ENCODE measurements at regions not wholly inside any gene's neighbourhood (a gene's known extent, or its start where the extent isn't known, plus 50 kb on each side); places are given as distances from the start of the nearest gene placed in this dataset.
"Not testable (repeated sequence)": the region's sequence is repeated elsewhere in the genome, so short reads cannot be mapped to it uniquely, and the experiment has no call there.

DNA sequence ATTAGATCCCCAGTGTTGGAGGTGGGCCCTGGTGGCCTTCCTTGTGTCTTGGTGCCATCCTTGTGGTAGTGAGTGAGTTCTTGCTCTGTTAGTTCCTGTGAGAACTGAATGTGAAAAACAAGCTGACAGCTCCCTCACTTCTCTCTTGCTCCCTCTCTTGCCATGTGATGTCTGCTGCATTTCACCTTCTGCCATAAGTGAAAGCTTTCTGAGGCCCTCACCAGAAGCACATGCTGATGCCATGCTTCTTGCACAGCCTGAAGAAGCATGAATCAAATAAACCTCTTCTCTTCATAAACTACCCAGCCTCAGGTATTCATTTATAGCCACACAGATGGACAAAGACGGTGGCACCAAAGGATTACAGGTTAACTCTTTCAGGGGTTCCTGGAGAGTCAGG lies 166.1 kb upstream of the ETV3 start:
- Mint-ChIP-seq H3K4me3 (no peak overlapping the region), H3K27ac (no peak overlapping the region), H3K36me3 (ENCODE audit: insufficient read depth) (no peaks in the 10 kb centered on the region), H3K4me1 (ENCODE audit: low read depth in 2 of 2) (no peaks in the 10 kb centered on the region), H3K27me3 (peaks cover 5 to 37% of the 10 kb centered on the region in 2 donors), H3K9me3 (no peaks in the 10 kb centered on the region)
- no peak for DNase-seq
- no peak for ATAC-seq (replicated peaks)

DNA sequence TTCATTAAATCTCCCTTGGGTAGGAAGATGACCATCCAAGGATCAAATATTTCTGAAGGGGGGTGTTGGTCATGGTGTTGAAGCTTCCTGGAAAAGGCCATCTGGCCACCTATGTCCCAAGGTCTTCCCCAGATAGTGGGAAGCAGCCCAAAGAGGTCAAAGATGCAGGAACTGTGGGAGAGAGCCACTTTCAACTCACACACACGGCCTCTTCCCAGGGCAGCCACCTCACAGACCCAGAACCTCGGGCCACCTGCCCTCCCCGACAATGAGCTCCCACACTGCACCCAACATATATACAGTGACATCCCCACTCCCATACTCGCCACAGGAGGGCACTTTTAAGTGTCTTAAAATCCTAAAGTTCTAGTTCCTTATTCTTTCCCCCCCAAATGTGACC lies 164.5 kb upstream of the ETV3 start:
- Mint-ChIP-seq H3K36me3 (ENCODE audit: insufficient read depth) (no peaks in the 10 kb centered on the region), H3K9me3 (no peaks in the 10 kb centered on the region), H3K27ac (no peak overlapping the region), H3K4me3 (no peak overlapping the region), H3K4me1 (ENCODE audit: low read depth in 2 of 2) (no peaks in the 10 kb centered on the region), H3K27me3 (peaks cover 0 to 27% of the 10 kb centered on the region in 2 donors)
- DNase-seq (no peak), ATAC-seq (replicated peaks) (no peak)

DNA sequence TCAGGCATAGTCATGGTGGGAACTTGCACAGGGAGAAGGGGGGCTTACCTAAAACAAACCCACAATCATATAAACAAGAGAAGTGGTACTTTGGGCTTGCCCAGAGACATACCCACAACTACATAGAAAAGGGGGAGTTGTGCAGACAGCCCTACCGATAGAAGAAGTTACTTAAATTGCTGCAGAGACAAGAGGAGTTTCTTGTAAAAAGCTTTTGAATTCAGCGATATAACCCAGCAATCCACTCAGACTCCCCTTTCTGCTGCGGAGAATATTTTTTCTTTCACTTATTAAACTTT lies 164.0 kb upstream of the ETV3 start:
- H3K27ac Mint-ChIP-seq = no peak overlapping the region
- no peaks in the 10 kb centered on the region for H3K4me1 Mint-ChIP-seq (ENCODE audit: low read depth in 2 of 2)

DNA sequence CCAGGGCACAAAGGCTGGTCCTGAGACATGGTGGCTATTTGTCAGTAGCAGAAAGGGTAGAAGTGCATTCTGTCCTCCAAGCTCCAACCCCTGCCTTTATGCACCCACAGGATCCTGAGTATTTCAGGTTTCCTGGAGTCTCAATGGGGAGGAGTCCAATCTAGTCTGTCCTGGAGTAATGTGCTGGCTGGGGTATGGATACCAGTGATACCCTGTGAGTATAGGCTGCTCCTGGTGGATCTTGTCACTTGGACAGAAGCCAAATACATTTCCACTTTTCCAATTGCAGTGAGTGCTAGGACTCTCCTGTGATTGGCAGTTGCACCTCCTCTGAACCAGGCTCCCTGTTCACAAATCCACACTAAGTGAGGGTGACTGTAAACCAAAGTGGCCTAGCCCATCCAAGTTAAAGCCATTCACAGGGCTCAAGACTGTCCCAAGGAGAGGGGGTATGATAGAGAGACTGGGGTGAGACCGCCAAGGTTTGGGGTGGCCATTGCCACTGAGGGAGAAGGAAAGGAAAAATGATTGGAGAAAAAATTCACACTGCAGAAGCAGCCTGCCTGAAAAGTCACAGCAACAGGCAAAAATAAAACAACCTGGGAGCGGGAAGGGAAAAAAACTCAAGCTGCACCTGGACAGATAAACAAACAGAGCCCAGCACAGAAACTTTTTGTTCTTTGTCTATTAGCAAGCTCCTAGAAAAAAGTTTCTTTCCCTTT lies 163.4 kb upstream of the ETV3 start:
- H3K4me1 Mint-ChIP-seq (ENCODE audit: low read depth in 2 of 2) = no peaks in the 10 kb centered on the region
- H3K9me3 Mint-ChIP-seq = no peaks in the 10 kb centered on the region
- H3K36me3 Mint-ChIP-seq (ENCODE audit: insufficient read depth) = no peaks in the 10 kb centered on the region
- no peak overlapping the region for H3K27ac Mint-ChIP-seq
- H3K4me3 Mint-ChIP-seq = no peak overlapping the region
- peaks cover 9 to 27% of the 10 kb centered on the region in 2 donors for H3K27me3 Mint-ChIP-seq
- no peak for DNase-seq
- no peak for ATAC-seq (replicated peaks)

More for the DNA sequence above, 164.0 kb upstream of the ETV3 start:
- Mint-ChIP-seq H3K36me3 (ENCODE audit: insufficient read depth) (no peaks in the 10 kb centered on the region), H3K27me3 (peaks cover 4 to 27% of the 10 kb centered on the region in 2 donors), H3K9me3 (no peaks in the 10 kb centered on the region), H3K4me3 (no peak overlapping the region)
- no peak for ATAC-seq (replicated peaks)
- DNase-seq = no peak

DNA sequence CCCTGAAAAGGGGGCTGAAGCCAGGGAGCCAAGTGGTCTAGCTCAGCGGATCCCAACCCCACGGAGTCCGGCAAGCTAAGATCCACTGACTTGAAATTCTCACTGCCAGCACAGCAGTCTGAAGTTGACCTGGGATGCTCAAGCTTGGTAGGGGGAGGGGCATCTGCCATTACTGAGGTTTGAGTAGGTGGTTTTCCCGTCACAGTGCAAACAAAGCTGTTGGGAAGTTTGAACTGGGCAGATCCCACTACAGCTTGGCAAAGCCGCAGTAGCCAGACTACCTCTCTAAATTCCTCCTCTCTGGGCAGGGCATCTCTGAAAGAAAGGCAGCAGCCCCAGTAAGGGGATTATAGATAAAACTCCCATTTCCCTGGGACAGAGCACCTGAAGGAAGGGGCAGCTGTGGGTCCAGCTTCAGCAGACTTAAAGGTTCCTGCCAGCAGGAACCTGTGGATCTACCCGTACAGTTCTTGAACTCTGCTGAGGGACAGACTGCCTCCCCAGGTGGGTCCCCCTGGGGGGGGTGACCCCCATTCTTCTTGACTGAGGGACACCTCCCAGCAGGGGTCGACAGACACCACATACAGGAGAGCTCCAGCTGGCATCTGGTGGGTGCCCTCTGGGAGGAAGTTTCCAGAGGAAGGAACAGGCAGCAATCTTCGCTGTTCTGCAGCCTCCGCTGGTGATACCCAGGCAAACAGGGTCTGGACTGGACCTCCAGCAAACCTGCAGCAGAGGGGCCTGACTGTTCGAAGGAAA lies 156.4 kb upstream of the ETV3 start:
- peaks cover 58 to 83% of the 10 kb centered on the region in 2 donors for H3K27me3 Mint-ChIP-seq
- not testable (repeated sequence) for H3K27ac Mint-ChIP-seq; H3K36me3 Mint-ChIP-seq (ENCODE audit: insufficient read depth); DNase-seq; ATAC-seq (replicated peaks); H3K4me3 Mint-ChIP-seq; H3K9me3 Mint-ChIP-seq; H3K4me1 Mint-ChIP-seq (ENCODE audit: low read depth in 2 of 2)

DNA sequence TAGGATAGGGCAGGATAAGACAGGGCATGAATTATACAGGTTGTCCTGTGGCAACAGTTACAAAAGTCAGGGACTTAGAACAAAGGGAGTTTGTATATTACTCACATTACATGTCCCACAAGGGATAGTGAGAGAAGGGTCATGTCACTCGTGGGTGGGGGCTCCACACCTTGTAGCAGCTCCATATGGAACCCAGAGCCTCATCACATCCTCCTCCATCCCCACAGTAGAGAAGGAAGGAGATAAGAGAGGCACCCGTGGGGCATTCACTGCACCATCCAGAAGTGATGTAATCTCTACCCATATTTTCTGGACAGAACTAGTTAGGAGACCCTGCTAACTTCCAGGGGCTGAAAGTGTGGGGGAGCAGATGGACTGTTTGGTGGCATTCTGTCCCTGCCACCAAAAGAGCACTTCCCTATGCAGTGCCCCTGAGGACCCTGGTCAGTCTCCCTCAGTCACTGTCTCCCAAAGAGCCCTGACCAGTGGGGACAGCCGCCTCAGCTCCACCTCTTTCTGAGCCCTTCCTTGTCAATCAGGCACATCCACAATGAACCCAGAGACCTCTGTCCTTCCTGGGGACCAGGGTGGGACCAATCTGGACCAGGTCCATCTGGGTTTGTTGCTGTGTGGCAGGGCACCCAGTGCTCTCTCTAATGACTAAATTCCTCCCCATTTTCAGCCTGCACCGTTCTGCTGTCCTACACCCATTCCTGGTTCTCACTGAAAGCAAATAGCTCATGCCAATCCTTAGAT lies 154.8 kb upstream of the ETV3 start:
- no peak for ATAC-seq (replicated peaks)
- no peak overlapping the region for H3K27ac Mint-ChIP-seq
- no peaks in the 10 kb centered on the region for H3K9me3 Mint-ChIP-seq
- H3K27me3 Mint-ChIP-seq = peaks cover 74 to 90% of the 10 kb centered on the region in 2 donors
- H3K4me3 Mint-ChIP-seq = no peak overlapping the region
- no peaks in the 10 kb centered on the region for H3K36me3 Mint-ChIP-seq (ENCODE audit: insufficient read depth)
- DNase-seq = no peak
- no peaks in the 10 kb centered on the region for H3K4me1 Mint-ChIP-seq (ENCODE audit: low read depth in 2 of 2)

DNA sequence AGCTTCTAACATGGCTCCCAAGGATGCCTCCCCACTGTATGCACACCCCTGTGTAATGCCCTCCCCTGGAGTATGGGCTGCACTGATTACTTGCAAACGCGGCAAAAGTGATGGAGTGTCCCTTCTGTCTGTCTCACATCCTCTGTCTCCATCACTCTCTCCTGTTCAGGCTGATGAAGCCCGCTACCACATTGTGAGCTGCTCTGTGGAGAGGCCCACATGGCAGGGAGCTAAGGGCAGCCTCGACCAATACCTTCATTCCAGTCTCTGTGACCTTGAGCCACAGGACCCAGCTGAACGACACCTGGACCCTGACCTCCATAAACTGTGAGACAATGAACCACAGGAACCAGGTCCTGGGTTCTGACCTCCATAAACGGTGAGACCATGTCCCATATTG lies 154.1 kb upstream of the ETV3 start:
- no peaks in the 10 kb centered on the region for H3K4me1 Mint-ChIP-seq (ENCODE audit: low read depth in 2 of 2)
- H3K4me3 Mint-ChIP-seq = no peak overlapping the region
- H3K9me3 Mint-ChIP-seq = no peaks in the 10 kb centered on the region
- H3K27me3 Mint-ChIP-seq = peaks cover 79 to 92% of the 10 kb centered on the region in 2 donors
- ATAC-seq (replicated peaks) = no peak
- no peaks in the 10 kb centered on the region for H3K36me3 Mint-ChIP-seq (ENCODE audit: insufficient read depth)
- no peak overlapping the region for H3K27ac Mint-ChIP-seq
- no peak for DNase-seq

DNA sequence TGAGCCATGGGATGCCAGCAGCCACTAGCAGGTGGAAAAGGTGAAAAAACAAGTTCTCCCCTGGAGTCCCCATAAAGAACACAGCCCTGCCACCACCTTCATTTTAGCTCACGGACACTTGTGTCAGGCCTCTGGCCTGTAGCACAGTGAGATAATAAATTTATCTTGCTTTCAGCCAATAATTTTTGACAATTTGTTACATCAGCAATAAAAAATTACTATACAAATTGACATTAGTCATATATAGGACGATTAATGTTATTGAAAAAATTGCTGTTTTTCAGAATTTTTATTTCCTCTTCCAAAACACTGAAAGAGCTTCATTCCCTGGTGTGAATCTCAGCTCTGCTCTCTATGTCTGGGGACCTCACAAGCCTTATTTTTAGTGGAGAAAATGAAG lies 152.9 kb upstream of the ETV3 start:
- Mint-ChIP-seq H3K4me3 (no peak overlapping the region), H3K27me3 (peaks cover 76 to 93% of the 10 kb centered on the region in 2 donors), H3K27ac (no peak overlapping the region), H3K9me3 (no peaks in the 10 kb centered on the region), H3K4me1 (ENCODE audit: low read depth in 2 of 2) (no peaks in the 10 kb centered on the region), H3K36me3 (ENCODE audit: insufficient read depth) (no peaks in the 10 kb centered on the region)
- ATAC-seq (replicated peaks) = no peak
- DNase-seq = no peak

DNA sequence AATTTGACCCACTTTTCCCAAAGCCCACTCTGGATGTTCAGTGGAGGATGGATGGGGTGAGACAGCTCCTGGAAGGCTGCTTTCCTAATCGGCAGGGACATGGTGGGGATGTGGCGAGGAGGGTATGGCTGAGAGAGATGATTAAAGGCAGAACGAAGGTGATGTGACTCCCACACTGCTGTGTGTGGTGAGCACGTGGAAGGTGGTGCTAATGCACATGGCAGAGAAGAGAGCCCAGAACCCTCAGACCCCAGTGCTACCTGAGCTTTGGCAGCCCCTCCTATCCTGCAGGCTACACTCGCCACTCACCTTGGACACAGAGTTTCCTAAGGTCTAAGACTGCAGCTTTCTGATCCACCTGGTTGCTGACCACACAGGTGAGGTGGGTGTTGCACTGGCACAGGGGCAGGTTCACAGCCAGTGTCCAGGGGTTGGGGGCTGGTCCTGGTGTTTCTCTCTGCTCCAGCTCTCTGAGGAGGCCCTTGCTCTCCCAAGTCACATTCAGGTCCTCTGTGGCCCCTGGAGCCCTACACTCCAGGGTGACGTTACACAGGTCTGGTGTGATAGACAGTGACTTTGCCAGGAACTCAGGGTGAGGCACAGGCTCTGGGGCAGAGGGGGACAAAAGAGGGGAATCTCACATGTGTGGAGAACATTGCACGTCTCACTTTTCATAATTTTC lies 151.4 kb upstream of the ETV3 start:
- no peak for ATAC-seq (replicated peaks)
- Mint-ChIP-seq H3K27ac (no peak overlapping the region), H3K4me1 (ENCODE audit: low read depth in 2 of 2) (no peaks in the 10 kb centered on the region), H3K9me3 (no peaks in the 10 kb centered on the region), H3K27me3 (peaks cover 70 to 90% of the 10 kb centered on the region in 2 donors), H3K36me3 (ENCODE audit: insufficient read depth) (no peaks in the 10 kb centered on the region), H3K4me3 (no peak overlapping the region)
- DNase-seq = no peak

DNA sequence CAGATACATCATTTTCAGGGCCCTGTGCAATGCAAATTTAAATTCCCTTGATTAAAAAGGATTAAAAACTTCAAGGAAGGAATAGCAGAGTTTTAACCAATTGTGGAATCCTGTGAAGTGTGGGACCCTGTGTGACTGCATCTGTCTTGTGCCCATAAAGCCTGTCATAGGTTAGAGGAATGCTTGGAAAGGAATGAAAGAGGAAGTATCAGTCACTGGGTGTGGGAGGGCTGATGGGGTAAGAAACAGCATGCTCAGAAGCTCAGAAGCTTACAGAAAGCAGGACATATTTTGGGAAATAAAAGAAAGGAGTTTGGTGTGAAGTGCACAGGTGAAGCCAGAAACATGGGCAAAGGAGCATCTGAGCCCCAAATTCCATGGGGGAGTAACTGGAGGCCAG lies 150.8 kb upstream of the ETV3 start:
- Mint-ChIP-seq H3K9me3 (no peaks in the 10 kb centered on the region), H3K4me1 (ENCODE audit: low read depth in 2 of 2) (no peaks in the 10 kb centered on the region), H3K4me3 (no peak overlapping the region), H3K27ac (no peak overlapping the region), H3K36me3 (ENCODE audit: insufficient read depth) (no peaks in the 10 kb centered on the region), H3K27me3 (peaks cover 74 to 91% of the 10 kb centered on the region in 2 donors)
- ATAC-seq (replicated peaks) = no peak
- no peak for DNase-seq

DNA sequence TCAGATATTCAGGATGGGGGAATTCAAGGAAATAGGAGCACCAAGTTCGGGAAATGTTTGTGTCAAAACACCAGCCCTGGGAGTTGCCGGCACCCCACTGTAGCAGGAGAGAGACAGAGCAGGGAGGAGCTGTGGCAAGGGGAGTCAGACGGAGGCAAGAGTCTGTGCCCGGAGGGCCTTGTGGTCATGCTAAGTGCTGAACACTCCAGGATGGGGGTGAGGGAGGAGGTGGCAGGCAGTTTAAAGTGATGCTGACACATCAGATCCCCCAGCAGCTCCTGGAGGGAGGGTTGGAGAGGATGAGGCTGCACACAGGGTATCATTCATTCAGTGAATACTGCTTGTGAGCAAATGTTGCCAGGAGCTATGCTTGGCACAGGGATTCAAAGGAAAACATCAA lies 150.3 kb upstream of the ETV3 start:
- H3K36me3 Mint-ChIP-seq (ENCODE audit: insufficient read depth) = no peaks in the 10 kb centered on the region
- no peaks in the 10 kb centered on the region for H3K4me1 Mint-ChIP-seq (ENCODE audit: low read depth in 2 of 2)
- H3K27ac Mint-ChIP-seq = no peak overlapping the region

DNA sequence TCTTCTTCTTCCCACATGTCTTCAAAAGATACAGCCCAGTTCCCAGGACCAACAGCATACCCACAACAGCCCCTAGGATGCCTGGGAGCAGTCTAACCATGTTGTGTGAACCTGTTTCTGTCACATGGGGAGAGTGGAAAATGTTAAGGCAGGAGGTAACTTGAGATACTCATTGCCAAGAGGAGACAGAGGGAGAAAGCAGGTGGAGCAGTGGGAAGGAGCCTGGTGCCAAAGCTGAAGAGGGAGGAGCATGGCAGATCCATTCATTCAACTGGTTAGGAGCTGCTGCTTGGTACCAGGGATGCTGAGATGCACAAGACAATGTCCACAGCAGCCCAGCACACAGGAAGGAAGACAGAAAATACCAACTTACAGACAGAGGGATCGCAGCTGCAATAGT lies 149.8 kb upstream of the ETV3 start:
- ATAC-seq (replicated peaks) (no peak), DNase-seq (no peak)
- Mint-ChIP-seq H3K36me3 (ENCODE audit: insufficient read depth) (no peaks in the 10 kb centered on the region), H3K9me3 (no peaks in the 10 kb centered on the region), H3K27me3 (peaks cover 69 to 88% of the 10 kb centered on the region in 2 donors), H3K4me1 (ENCODE audit: low read depth in 2 of 2) (no peaks in the 10 kb centered on the region), H3K27ac (no peak overlapping the region), H3K4me3 (no peak overlapping the region)

More for the DNA sequence above, 150.3 kb upstream of the ETV3 start:
- Mint-ChIP-seq H3K27me3 (peaks cover 69 to 88% of the 10 kb centered on the region in 2 donors), H3K9me3 (no peaks in the 10 kb centered on the region), H3K4me3 (no peak overlapping the region)
- no peak for DNase-seq
- no peak for ATAC-seq (replicated peaks)

DNA sequence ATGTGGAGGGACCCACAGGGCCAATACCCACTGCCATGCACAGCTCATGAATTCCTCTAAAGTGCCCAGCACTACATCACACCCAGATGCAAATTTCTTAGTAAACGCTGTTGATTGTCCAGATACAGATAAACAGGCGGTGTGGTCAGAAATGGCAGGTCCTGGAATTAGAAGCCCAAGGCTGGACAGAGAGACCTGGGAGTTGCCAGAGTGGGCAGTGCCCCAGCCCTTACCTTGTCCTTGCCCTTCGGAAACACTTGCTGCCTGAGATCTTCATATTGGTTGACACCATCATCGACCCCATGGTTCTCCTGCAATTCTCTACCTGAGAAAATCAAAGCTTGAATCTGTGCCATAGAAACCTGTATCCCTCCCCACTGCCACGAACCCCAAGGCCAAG lies 149.3 kb upstream of the ETV3 start:
- Mint-ChIP-seq H3K36me3 (ENCODE audit: insufficient read depth) (no peaks in the 10 kb centered on the region), H3K4me3 (no peak overlapping the region), H3K27ac (no peak overlapping the region), H3K9me3 (no peaks in the 10 kb centered on the region), H3K27me3 (peaks cover 73 to 88% of the 10 kb centered on the region in 2 donors), H3K4me1 (ENCODE audit: low read depth in 2 of 2) (no peaks in the 10 kb centered on the region)
- DNase-seq (no peak), ATAC-seq (replicated peaks) (no peak)
